Calu3 (cell line): ENCODE measurements at regions not wholly inside any gene's neighbourhood (a gene's known extent, or its start where the extent isn't known, plus 50 kb on each side); places are given as distances from the start of the nearest gene placed in this dataset.

Experiments used
- BruUV-seq: library from RNA; stranded (reverse); fragments of 400-500 nt; replicated peaks from 2 replicates; lab custom pipeline; 2021; lab: Mats Ljungman, UMichigan
- CTCF ChIA-PET: fragments of 300-600 bp; sonication (Branson Sonifier 250); formaldehyde crosslinking; loops from one replicate; lab custom pipeline; 2022; ENCODE audit warnings: antibody characterized with exemption; lab: Charles Lee
- DNase-seq: peaks from one replicate; pipeline ENCODE4 v3.0.0; 2022
- H3K27ac Mint-ChIP-seq: one replicate; pipeline ENCODE4 v1.8.0; 2022; ENCODE audit warnings: mixed read lengths; ENCODE audit not compliant: unreplicated experiment
- H3K27me3 Mint-ChIP-seq: one replicate; pipeline ENCODE4 v1.8.0; 2022; ENCODE audit warnings: mixed read lengths; ENCODE audit not compliant: unreplicated experiment
- H3K36me3 Mint-ChIP-seq: one replicate; pipeline ENCODE4 v1.8.0; 2022; ENCODE audit warnings: mild to moderate bottlenecking, moderate library complexity, mixed read lengths; ENCODE audit not compliant: insufficient read depth, unreplicated experiment
- H3K4me1 Mint-ChIP-seq: one replicate; pipeline ENCODE4 v1.8.0; 2022; ENCODE audit warnings: mild to moderate bottlenecking, low read depth, mixed read lengths; ENCODE audit not compliant: unreplicated experiment
- H3K4me3 Mint-ChIP-seq: one replicate; pipeline ENCODE4 v1.8.0; 2022; ENCODE audit warnings: mild to moderate bottlenecking, low read depth, moderate library complexity, mixed read lengths; ENCODE audit not compliant: unreplicated experiment
- H3K9me3 Mint-ChIP-seq: one replicate; pipeline ENCODE4 v1.8.0; 2022; ENCODE audit warnings: low read depth, mixed read lengths; ENCODE audit not compliant: unreplicated experiment
- CTCF ChIP-seq: fragments of 200-600 bp; IDR thresholded peaks from one replicate; pipeline ENCODE4 v1.8.0; 2022; ENCODE audit warnings: antibody characterized with exemption; ENCODE audit not compliant: unreplicated experiment
- intact Hi-C: fragments of 100-400 bp; cut with micrococcal nuclease; formaldehyde crosslinking; loops from one replicate; pipeline ENCODE4 v1.10.0; 2022; ENCODE audit not compliant: unreplicated experiment

GRCh38 chr22:47335460-47335859, 573.0 kb downstream of the TBC1D22A start:
- DNase-seq: no peak
- Mint-ChIP-seq H3K27ac (no peak overlapping the region), H3K36me3 (peaks cover 5% of the 10 kb centered on the region), H3K4me1 (peaks cover 40% of the 10 kb centered on the region), H3K27me3 (no peaks in the 10 kb centered on the region), H3K4me3 (no peak overlapping the region), H3K9me3 (peaks cover 6% of the 10 kb centered on the region)
- CTCF ChIA-PET: no interaction called here
- intact Hi-C loops: no loop called here
- BruUV-seq: no TSS peak
- no peak for TF ChIP-seq CTCF

DNA sequence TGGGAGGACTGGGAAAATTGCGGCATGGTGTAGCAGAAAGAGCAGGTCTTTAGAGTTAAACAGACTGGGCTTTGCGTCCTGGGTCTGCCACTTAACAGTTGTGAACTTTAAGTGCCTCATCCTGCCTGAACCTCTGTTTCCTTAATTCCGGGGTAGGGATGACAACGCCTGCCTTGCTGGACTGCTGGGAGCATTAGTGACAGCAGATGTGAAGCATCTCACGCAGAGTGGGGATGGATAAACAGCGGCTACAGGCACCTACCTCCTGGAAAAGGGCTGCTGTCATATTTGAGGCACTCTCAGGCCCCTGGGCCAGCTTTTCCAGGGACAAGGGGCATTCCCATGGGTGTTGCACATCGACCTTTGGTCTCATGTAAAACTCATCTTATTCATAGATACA, 572.2 kb downstream of the TBC1D22A start:
- no peak for DNase-seq
- intact Hi-C loops: no loop called here
- TF ChIP-seq CTCF: no peak
- H3K9me3 Mint-ChIP-seq: peaks cover 6% of the 10 kb centered on the region
- no peak overlapping the region for H3K27ac Mint-ChIP-seq
- H3K4me1 Mint-ChIP-seq: peaks cover 47% of the 10 kb centered on the region
- H3K36me3 Mint-ChIP-seq: peaks cover 5% of the 10 kb centered on the region
- BruUV-seq: no TSS peak
- H3K27me3 Mint-ChIP-seq: no peaks in the 10 kb centered on the region
- CTCF ChIA-PET: no interaction called here
- H3K4me3 Mint-ChIP-seq: no peak overlapping the region

DNA sequence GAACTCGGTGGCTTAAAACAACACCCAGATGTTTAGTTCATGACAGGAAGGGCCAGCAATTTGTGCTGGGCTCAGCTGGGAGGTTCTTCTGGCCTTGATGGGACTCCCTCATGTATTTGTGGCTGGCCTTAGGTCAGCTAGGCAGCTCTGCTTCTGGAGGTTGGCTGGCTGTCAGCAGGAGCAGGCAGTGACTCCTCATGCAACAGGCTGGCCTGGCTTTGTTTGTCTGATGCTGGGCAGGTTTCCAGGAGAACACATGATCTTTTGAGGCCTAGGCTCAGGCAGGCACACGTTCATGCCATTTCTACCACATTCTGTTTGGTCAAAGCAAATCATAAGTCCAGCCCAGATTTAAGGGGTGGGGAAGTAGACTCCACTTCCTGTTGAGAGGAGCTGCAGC, 571.2 kb downstream of the TBC1D22A start:
- Mint-ChIP-seq H3K36me3 (peaks cover 5% of the 10 kb centered on the region), H3K27me3 (no peaks in the 10 kb centered on the region), H3K4me3 (no peak overlapping the region), H3K9me3 (peaks cover 6% of the 10 kb centered on the region), H3K4me1 (peaks cover 57% of the 10 kb centered on the region), H3K27ac (peak overlapping the region; percentile 69)
- CTCF ChIA-PET: interaction anchor here (0.7 kb wide), 1 partner anchor 11 kb away, joined by 3 read pairs; no protein-coding TSS in a partner anchor
- intact Hi-C loops: no loop called here
- TF ChIP-seq CTCF: no peak
- BruUV-seq: no TSS peak
- peak; percentile 84 for DNase-seq

GRCh38 chr22:47332246-47332980, 570.0 kb downstream of the TBC1D22A start:
- Mint-ChIP-seq H3K9me3 (peaks cover 6% of the 10 kb centered on the region), H3K36me3 (peaks cover 4% of the 10 kb centered on the region), H3K4me3 (no peak overlapping the region), H3K4me1 (peaks cover 66% of the 10 kb centered on the region), H3K27me3 (no peaks in the 10 kb centered on the region), H3K27ac (no peak overlapping the region)
- CTCF ChIA-PET: no interaction called here
- intact Hi-C loops: no loop called here
- DNase-seq: no peak
- no peak for TF ChIP-seq CTCF
- no TSS peak for BruUV-seq
